ENCODE measurements at regions not wholly inside any gene's neighbourhood (a gene's known extent, or its start where the extent isn't known, plus 50 kb on each side); places are given as distances from the start of the nearest gene placed in this dataset.

GRCh38 chr3:57006179-57006657, 54.2 kb upstream of the SPATA12 start (continued):
- TF ChIP-seq CHD7 (IDR thresholded peaks at IDR 0.05; ENCODE audit: insufficient replicate concordance, low read length), result no peak
- TF ChIP-seq SP4 (IDR thresholded peaks at IDR 0.05; ENCODE audit: low read length), result no peak
- no peak for TF ChIP-seq NRF1 (IDR thresholded peaks at IDR 0.05; ENCODE audit: low read depth, low read length)
- no peak for TF ChIP-seq BCL11A (IDR thresholded peaks at IDR 0.05; ENCODE audit: low read depth in 2 of 2, low read length in 2 of 2)
